Left cardiac atrium (tissue), 4 donors: ENCODE measurements at regions not wholly inside any gene's neighbourhood (a gene's known extent, or its start where the extent isn't known, plus 50 kb on each side); places are given as distances from the start of the nearest gene placed in this dataset.

ENCODE experiments used
- ATAC-seq, 2 donors: fragments of 200-7000 bp; cut with Tn5 transposase; one replicate each; pipeline ENCODE4 v1.9.1; 2020; ENCODE audit warnings: mild to moderate bottlenecking in 2 of 2, moderate library complexity in 2 of 2
- DNase-seq: peaks from one replicate; pipeline ENCODE4 v3.0.0-alpha.2; 2020
- intact Hi-C, 2 donors: fragments of 100-400 bp; cut with DNase I; formaldehyde crosslinking; loops; one replicate each; pipeline versions ENCODE4 v1.14.1 to v1.15.1; 2022 to 2023
- donor health status: DM: no; HTN: yes; CAD: no.
- donor health status: DM: no; HTN: yes; CAD: no; lungs with severe emphysema.
- donor health status: DM: yes; HTN: yes; CAD: no.
- donor health status: Dilated cardiomyopathy.

GRCh38 chr22:49295851-49296560, 531.7 kb downstream of the BRD1 start:
- intact Hi-C loops: no loop called here
- DNase-seq (no peak), ATAC-seq (no peak)

- intact Hi-C loops: no loop called here
- ATAC-seq: no peak
- no peak for DNase-seq
These were observed 532.3 kb downstream of the BRD1 start for GRCh38 chr22:49295465-49295743.

GRCh38 chr22:49294656-49295464, 532.8 kb downstream of the BRD1 start:
- no peak for DNase-seq
- no peak for ATAC-seq
- intact Hi-C loops: no loop called here

- DNase-seq (no peak), ATAC-seq (no peak)
- intact Hi-C loops: no loop called here
These were observed 534.8 kb downstream of the BRD1 start for GRCh38 chr22:49292909-49293308.

GRCh38 chr22:49291781-49292180, 535.9 kb downstream of the BRD1 start:
- no peak for DNase-seq
- intact Hi-C loops: no loop called here
- ATAC-seq: no peak

GRCh38 chr22:49291169-49291568, 536.5 kb downstream of the BRD1 start:
- ATAC-seq (no peak), DNase-seq (no peak)
- intact Hi-C loops: no loop called here

GRCh38 chr22:49290711-49291110, 537.0 kb downstream of the BRD1 start:
- no peak for ATAC-seq
- no peak for DNase-seq
- intact Hi-C loops: no loop called here

GRCh38 chr22:49289822-49290679, 537.6 kb downstream of the BRD1 start:
- ATAC-seq (no peak), DNase-seq (no peak)
- intact Hi-C loops: no loop called here

GRCh38 chr22:49286181-49286760, 541.4 kb downstream of the BRD1 start:
- ATAC-seq: no peak
- intact Hi-C loops: no loop called here
- no peak for DNase-seq

GRCh38 chr22:49284931-49285330, 542.7 kb downstream of the BRD1 start:
- no peak for ATAC-seq
- intact Hi-C loops: no loop called here
- DNase-seq: no peak

- intact Hi-C loops: no loop called here
- DNase-seq (no peak), ATAC-seq (no peak)
These were observed 543.5 kb downstream of the BRD1 start for GRCh38 chr22:49284056-49284784.

- no peak for ATAC-seq
- intact Hi-C loops: no loop called here
- no peak for DNase-seq
These were observed 545.1 kb downstream of the BRD1 start for GRCh38 chr22:49282596-49282995.

- DNase-seq (no peak), ATAC-seq (no peak)
- intact Hi-C loops: no loop called here
These were observed 546.0 kb downstream of the BRD1 start for GRCh38 chr22:49281467-49282340.

- ATAC-seq: no peak
These were observed 549.3 kb downstream of the BRD1 start for GRCh38 chr22:49278340-49278739.

GRCh38 chr22:49276567-49276966, 551.1 kb downstream of the BRD1 start:
- ATAC-seq (no peak), DNase-seq (no peak)
- intact Hi-C loops: no loop called here

More at GRCh38 chr22:49278340-49278739, 549.3 kb downstream of the BRD1 start:
- intact Hi-C loops: no loop called here
- DNase-seq: no peak

GRCh38 chr22:49274754-49275380, 552.8 kb downstream of the BRD1 start:
- ATAC-seq (no peak), DNase-seq (no peak)
- intact Hi-C loops: no loop called here

- ATAC-seq: no peak
- no peak for DNase-seq
- intact Hi-C loops: no loop called here
These were observed 555.0 kb downstream of the BRD1 start for GRCh38 chr22:49272546-49273125.
